Bronchial epithelial cell (primary cell): ENCODE measurements at regions not wholly inside any gene's neighbourhood (a gene's known extent, or its start where the extent isn't known, plus 50 kb on each side); places are given as distances from the start of the nearest gene placed in this dataset.

Experiments used
- DNase-seq: peaks from one replicate; pipeline ENCODE4 v3.0.0-alpha.2; 2010; ENCODE audit warnings: low read depth
- FAIRE-seq: peaks from 2 replicates; lab custom pipeline; 2011; peaks lifted over from hg19 to GRCh38; lab: Jason Lieb, UNC
- H3K27me3 ChIP-seq: 2 replicates; pipeline ENCODE4 v1.5.1; 2011; ENCODE audit warnings: low read length; ENCODE audit not compliant: control insufficient read depth, insufficient read depth
- H3K36me3 ChIP-seq: 2 replicates; pipeline ENCODE4 v1.5.1; 2011; ENCODE audit warnings: low read length; ENCODE audit not compliant: control insufficient read depth, insufficient read depth
- H3K4me3 ChIP-seq: 2 replicates; pipeline ENCODE4 v1.5.1; 2011; ENCODE audit warnings: mild to moderate bottlenecking, low read depth, low read length, control low read depth
- CTCF ChIP-seq: IDR thresholded peaks from 2 replicates; pipeline ENCODE4 v1.5.1; 2011; ENCODE audit warnings: mild to moderate bottlenecking, moderate library complexity, low read length, control low read depth, inconsistent platforms; ENCODE audit not compliant: insufficient read depth, severe bottlenecking

GRCh38 chr3:170778240-170779217 lies 91.5 kb downstream of the RPL22L1 start:
- no peak overlapping the region for H3K4me3 ChIP-seq
- FAIRE-seq (no peak), DNase-seq (no peak)
- H3K36me3 ChIP-seq, result no peaks in the 10 kb centered on the region
- H3K27me3 ChIP-seq, result no peaks in the 10 kb centered on the region
- TF ChIP-seq CTCF, result no peak

DNA sequence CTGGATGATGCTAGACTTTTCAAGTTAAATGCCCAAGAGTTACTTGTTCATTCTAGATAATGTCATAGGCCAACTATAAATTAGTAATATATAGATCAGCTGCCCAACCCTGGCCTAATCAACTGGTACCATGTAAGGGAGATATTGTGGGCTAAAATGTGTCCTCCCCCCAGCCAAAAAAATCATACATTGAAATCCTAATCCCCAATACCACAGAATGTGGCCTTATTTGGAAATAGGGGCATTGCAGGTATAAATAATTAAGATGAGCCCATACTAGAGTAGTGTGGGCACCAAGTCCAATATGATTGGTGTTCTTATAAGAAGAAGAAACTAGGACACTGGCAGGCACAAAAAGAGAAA lies 92.5 kb downstream of the RPL22L1 start:
- no peak overlapping the region for H3K4me3 ChIP-seq
- no peak for TF ChIP-seq CTCF
- no peak for FAIRE-seq
- no peaks in the 10 kb centered on the region for H3K36me3 ChIP-seq
- no peak for DNase-seq
- H3K27me3 ChIP-seq, result no peaks in the 10 kb centered on the region

GRCh38 chr3:170776887-170777563 lies 93.0 kb downstream of the RPL22L1 start:
- TF ChIP-seq CTCF, result no peak
- no peak overlapping the region for H3K4me3 ChIP-seq
- FAIRE-seq, result no peak
- no peaks in the 10 kb centered on the region for H3K27me3 ChIP-seq
- no peaks in the 10 kb centered on the region for H3K36me3 ChIP-seq
- DNase-seq, result no peak

DNA sequence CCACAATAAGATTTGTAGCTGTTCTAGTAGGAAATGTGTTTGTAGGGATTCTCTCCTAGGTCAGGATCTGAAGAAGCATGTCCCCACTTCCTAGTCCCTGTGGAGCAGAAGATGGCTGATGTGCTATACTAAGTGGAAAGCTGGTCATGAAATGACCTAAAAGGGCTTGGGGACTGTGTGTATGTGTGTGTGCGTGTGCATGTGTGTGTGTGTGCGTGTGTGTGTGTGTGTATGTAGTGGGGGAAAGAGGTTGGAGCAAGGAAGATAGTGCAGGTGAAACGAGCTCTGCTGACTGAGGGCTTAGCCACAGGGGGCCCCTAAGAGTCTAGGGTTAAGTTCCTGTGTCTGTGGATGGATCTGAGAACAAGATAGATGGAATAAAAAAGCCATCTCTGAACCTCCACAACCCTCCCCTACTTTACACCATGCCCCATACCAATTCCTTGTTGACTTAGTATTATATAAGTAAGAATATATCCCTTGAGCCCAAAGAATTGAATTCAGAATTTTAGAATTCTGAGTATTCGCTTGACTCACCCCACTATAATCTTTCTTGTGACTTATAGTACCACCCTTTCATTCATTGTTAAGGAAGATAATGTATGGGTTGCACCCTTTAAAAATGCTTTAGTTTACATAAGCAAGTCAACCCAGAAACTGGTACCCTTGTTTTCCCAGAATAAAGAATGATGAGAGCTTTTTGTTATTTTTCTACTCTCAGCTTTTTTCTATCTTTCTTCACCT lies 96.1 kb downstream of the RPL22L1 start:
- Histone ChIP-seq H3K27me3 (no peaks in the 10 kb centered on the region), H3K4me3 (no peak overlapping the region), H3K36me3 (no peaks in the 10 kb centered on the region)
- FAIRE-seq (no peak), DNase-seq (no peak)
- no peak for TF ChIP-seq CTCF

DNA sequence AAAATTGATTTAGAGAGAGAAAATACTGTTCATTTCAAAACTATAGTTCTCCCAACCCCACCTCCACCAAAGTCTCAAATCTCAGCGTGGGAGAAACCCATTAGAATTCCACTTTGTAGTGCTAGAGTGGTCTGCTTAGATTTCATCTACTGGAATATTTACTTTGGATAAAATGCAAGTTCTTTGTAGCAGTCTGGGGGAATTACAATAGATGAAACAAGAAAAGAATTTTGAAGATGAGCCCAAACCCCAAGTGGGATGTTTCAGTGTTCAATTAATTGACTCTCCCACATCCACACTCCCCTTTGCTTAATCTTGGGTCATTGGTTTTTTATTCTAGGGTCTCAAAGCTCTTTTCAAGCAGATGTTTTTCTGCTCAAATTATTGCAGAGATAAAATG lies 97.8 kb downstream of the RPL22L1 start:
- Histone ChIP-seq H3K27me3 (no peaks in the 10 kb centered on the region), H3K4me3 (no peak overlapping the region), H3K36me3 (no peaks in the 10 kb centered on the region)
- FAIRE-seq, result no peak
- TF ChIP-seq CTCF, result no peak
- no peak for DNase-seq
